Endometrial microvascular endothelial cells (primary cell): ENCODE measurements at regions not wholly inside any gene's neighbourhood (a gene's known extent, or its start where the extent isn't known, plus 50 kb on each side); places are given as distances from the start of the nearest gene placed in this dataset.

ENCODE experiments used
- in situ Hi-C: cut with HindIII; loops from 2 replicates; pipeline ENCODE4 v1.10.0; 2017; ENCODE audit warnings: low sequenced_read_pairs, low pct_unique_long_range_greater_than_20kb; ENCODE audit errors: inconsistent ontology term

DNA sequence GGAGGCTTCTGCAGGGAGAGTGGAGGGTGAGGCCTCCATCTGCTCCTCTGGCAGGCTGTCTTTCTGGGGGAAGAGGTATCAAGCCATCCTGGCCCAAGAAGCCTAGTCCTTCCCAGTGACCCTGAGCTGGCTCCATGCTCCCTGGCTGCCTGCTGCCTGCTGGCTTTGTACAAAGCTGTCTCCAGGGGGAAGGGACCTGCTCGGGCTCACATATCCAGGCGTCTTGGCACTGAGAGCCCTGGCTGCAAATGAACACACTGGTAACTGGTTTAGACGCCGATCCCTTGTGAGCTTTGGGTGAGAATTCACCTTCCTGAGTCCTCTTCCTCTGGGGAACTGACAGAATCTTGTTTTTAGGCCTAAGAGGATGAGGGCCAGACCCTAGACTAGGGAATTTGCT, 210.3 kb upstream of the ZBED5 start:
- in situ Hi-C loops, result no loop called here

DNA sequence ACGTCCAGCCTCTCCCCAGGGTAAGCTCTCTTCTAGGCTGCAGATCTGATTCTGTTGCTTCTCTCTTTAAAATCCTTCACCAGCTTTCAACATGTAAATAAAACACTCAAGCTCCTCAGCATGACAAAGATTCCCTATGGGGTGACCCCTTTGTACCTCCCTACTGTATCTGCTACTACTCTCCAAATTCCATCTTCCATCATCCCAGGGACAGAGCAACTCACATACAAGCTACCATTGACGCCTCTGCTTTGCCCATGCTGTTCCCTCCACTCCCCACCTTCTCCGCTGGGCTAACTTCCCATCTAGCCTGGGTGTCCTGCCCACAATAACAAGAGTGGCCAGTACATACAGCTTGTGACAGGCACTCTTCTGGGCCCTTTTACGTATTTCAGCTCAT, 207.5 kb upstream of the ZBED5 start:
- in situ Hi-C loops, result no loop called here

DNA sequence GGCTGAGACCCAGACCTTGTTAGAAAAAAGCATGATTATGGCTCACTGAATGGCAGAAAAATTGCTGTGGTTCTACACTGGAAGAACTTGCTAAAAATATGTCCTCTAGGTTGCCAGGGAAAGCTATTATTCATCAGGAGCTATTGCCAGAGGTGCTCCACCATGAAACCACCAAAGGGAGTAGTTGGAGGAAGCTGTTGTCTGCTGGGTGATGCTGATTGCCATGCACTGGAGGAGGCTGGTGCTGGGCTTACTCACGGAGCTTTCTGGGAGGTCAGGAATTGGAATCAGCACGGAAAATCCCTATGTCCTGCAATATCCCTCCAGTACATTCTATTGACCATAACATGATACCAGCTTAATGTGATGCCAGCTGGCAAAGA, 199.6 kb upstream of the ZBED5 start:
- in situ Hi-C loops, result no loop called here

DNA sequence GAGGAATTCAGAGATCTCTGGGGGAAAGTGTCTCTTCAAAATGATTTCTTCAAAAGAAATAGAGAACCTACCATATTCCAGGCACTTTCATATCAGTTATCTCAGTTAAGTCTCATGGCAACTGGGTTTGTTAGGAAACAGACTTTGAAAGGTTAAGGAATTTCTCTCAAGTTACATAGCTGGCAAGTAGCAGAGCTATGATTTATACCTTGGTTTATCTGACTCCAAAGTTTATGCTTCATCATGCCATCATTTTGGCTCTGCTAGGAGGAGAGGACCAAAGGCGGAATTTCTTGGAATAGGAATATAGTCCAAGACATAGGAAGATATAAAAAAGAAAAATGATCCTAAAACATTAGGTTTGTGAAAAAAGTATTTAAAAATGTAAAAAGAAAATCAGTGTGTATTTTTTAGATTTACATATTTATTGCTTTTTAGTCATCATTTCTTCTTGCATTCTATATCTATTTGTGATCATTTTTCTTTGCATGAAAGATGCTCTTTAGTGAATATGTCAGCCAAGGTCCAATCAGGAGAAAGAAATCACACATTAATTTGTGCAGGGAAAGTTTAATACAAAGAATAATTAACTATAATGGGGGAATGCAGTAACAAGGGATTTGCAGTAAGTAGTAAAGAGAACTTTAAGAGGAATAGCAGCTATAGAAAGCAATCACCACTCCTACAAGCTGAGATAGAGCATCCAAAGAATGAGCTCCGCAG, 199.1 kb upstream of the ZBED5 start:
- in situ Hi-C loops, result no loop called here

DNA sequence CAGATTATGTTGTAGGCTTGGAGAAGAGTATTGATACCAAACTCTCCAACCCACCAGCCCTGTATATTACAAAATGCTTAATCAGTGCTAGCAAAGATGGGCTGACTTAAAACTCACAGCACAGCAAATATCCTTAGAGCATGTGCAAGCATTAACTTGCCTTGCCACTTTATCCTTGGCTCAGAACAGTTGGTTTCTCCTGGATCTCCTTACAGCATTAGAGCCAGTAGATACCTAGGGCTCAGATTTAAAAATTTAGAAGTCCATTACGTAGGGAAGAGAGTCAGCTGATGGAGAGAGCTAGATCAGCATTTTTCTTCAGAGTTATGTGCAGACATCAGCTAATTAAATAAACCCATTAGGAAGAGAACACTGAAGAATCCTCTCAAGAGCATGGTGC, 198.5 kb upstream of the ZBED5 start:
- in situ Hi-C loops, result no loop called here

DNA sequence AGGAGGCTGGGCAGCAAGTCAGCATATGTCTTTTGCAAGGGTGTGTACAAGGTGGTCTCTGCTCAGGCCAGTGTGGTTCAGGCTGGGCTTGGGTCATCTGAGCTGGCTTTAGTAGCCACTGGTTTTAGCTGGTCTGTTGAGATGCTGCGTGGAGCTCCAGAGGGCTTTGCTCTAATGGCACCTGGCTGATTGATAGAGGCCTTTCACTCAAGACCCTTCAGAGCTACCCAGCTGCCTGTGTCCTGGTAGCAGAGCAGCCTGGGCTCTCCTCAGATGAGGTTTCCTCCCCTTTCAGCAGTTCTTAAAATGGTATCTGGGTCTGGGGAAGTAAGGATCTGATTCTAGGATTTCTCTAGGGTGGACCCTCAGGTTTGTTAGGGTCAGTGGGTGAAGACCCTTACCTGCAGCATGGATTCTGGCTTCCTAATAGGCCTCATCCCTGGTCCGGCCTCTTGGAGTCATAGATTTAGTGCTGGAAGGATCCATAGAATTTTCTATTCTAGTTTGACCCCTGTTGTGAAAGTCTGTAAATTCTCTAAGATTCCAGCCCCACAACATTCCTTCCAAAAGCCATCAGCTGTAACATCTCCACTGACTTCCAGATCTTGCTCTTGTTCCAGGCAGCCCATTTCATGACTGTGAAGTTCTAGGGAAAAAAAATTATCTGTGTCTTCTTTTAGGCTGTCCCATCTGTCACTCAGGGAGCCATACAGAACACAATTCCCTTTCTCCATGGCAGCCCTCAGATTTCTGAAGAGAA, 190.2 kb upstream of the ZBED5 start:
- in situ Hi-C loops, result no loop called here

DNA sequence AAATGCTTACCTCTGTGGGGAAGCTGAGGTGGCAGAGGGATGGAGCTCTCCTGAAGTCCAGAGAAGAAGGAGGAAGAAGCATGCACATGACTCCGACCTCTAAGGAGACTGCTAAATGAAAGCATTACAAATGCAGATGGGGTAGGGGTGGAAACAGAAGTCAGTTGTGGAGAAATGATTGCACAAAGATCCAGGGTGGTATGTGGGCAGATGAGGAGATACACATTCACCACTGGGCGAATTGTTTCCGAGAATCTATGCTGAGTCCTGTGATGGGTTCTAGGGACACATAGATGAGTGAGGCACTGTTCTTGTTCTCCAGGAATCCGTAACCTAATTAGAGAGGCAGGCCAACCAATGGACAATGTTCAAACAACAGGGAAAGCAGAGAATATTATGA, 188.9 kb upstream of the ZBED5 start:
- in situ Hi-C loops, result no loop called here

DNA sequence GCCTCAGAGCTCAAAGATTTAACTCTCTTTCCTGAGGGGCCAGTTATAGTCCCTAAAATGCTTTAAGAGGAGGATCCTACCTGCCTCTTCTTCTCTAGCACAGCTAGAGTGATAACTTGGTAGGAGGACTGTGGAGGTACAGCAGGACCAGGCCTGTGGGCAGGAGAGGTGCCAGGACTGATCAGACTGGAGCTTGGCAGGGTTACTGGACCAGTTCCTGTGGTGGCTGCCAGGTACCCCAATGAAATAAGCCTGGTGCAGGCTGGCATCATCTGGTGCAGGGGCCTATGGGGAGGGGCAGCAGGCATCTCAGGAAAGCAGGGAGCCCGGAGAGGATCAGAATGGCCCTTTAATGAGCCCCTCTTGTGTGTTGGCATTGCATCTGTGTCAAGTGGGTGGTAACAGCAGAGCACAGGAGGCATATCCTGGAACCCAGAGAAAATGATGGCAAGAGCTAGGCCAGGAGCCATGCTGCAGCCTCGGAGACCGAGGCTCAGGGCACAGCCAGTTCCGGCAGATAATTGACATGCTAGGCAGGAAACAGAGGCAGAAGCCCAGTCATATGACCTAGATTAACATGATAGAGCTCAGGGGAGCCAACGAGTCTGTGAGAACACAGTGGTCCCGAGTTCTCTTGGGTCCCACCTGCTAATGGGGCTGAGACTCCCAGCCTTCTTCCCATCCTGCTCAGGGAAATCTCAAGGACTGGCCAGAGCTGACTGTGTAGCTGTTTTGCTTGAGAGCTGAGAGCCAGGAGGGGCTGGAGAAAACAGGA, 187.5 kb upstream of the ZBED5 start:
- in situ Hi-C loops, result no loop called here

DNA sequence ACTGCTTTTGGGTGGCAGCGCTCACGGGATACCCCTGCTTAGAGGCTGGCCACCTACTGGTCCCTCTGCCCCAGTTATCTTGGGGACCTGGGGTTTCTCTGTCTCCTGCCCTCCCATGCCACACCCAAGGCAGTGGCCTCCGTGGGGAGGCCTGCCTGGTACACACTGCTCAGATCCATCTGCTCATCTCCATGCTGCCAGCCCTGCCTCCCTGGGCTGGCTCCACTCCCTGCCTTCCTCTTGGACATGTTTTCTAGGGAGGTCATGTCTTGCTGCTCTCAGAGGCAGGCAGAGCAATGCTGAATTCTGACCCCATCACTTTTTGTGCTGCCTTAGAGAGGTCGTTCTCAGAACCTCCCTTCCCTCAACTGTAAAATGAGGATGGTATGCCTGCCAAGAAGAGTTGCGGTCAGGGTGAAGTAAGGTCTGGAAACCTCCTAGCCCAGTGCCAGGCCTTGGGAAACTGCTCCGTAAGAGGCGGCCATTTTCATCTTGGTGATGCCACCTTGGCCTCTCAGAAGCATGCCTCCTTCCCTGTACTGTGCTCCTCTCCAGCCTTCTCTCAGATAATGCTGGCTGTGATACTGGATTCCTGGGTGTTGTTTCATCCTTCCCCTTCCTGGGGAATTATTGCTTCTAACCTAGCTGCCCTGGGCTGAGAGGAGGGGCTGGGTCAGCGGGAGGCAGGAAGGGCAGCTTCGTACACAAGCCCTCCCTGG, 186.4 kb upstream of the ZBED5 start:
- in situ Hi-C loops, result no loop called here

DNA sequence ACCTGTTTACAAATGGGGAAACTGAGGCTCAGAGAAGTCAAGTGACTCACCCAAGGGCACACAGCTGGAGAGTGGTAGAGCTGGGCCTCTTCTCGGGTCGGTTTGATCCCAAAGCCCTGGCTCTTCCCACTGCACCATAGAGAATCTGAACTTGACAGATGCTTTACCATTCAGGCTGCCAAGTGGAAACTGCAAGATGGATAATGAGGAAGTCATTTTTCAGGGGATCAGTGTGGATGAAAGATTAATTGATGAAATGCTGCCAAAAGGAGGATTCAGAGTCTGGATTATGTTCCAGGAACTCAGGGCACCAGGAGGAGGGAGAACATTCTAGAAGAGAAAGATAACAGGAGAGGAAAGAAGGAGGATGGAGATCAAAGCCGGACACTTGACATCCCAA, 185.9 kb upstream of the ZBED5 start:
- in situ Hi-C loops, result no loop called here

DNA sequence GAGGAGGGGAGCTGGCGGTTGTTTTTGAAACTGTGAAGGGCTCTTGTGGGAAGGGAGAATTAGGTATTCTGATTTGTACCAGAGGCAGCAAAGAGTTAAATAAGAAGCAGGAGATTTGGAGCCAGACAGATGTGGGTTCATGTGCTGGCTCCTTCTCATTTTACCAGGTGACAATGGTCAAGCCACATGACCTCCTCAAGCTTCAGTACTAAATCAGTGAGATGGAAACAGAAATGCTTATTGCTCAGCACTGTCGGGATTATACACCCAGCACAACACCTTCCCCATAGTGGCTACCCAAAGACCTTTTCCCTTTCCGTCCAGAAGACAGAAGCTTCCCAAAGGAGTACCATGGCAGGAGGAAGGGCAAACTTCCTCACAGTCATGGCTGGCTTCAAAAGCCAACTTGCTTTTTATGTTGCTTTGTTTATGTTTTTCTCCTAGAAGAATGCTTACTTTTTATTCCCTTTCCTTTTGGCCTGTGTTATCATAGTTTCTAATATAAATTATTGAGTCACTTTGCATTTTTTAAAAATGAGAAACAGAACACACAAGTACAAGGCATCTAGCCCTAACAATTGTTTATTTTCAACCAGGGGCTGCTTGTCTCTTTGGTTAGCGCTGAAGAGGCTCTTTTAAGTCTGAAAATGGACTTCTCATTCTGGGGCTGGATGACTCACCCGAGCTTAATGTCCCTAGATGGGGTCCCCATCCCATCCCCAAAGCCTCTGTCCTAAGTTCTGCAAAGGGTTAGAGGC, 181.5 kb upstream of the ZBED5 start:
- in situ Hi-C loops, result loop anchor here (10.0 kb wide), 1 partner anchor 755 kb away; no protein-coding TSS in a partner anchor

DNA sequence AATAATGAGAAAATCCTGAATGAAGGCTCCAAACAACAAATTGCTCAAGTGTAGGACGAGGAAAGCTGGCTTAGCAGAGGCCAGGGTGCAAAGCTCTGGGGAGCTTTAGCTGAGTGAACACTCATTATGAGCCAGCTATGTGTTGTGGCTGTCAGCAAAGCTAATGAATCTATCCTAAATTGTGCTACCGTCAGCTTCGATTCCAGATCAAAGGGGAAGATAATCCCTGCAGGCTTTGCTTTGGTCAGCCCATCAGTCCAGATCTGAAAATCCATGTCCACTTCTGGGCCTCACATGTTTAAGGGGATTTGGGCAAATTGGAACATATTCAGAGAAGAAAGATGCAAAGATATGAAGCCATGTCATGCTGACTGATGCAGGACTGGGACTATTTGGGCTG, 180.9 kb upstream of the ZBED5 start:
- in situ Hi-C loops, result loop anchor here (10.0 kb wide), 1 partner anchor 756 kb away; no protein-coding TSS in a partner anchor

DNA sequence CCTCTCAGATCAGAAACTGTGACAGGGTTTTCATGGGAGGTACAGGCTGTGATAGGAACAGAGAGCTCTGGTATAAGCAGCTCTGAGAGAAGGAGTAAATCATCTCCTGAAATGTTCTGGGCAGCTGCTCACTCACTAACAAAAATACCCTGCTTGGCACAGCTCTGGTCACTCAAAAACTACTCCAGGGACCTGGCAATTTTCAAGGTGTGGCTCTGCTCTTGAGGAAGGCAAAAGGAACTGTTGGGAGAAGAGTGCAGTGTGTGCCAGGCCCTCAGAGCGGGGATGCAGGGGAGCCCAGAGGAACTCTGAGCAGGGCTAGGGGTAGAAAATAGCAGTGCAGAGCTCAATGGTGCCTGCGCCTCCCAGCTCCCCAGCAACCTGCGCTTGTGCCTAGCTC, 180.5 kb upstream of the ZBED5 start:
- in situ Hi-C loops, result loop anchor here (10.0 kb wide), 1 partner anchor 756 kb away; no protein-coding TSS in a partner anchor

DNA sequence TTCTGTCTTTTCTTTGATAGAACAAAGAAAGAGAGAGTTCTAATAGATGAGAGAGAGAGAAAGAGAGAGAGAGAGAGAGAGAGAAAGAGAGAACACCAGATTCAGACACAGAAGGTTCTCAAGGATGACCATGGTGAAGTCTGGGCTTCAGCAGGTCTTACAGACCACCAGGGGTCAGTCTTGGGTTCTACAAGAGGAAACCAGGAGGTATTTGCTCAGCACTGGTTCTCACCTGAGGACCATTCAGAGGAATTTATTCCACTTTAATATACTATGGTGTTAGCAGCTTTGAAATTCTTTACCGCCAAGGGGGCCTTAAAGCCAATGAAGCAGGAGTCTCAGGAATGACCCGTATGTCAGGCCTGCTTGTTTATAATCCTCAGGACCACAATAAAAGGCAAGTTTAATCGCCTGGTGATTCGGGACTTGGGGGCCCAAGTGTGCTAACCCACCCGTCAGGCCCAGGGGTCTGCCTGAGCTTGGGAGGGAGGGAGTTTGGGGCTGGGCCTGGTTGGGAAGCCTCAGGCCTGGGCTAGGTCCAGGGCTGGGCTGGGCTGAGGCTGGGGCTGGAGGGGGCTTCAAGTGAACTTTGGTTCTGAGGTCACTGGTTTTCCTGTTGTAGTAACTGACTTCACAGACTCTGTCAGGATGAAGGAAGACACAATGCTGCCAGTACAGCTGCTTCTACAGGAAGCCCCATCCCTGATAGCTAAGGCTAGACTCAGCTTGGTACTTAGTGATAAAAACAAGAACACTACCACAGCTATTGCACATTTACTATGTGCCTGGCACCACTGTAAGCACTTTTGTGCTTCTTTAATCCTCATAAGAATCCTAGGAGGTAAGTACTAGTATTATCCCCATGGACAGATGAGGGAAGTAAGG, 179.2 kb upstream of the ZBED5 start:
- in situ Hi-C loops, result loop anchor here (10.0 kb wide), 1 partner anchor 758 kb away; no protein-coding TSS in a partner anchor

DNA sequence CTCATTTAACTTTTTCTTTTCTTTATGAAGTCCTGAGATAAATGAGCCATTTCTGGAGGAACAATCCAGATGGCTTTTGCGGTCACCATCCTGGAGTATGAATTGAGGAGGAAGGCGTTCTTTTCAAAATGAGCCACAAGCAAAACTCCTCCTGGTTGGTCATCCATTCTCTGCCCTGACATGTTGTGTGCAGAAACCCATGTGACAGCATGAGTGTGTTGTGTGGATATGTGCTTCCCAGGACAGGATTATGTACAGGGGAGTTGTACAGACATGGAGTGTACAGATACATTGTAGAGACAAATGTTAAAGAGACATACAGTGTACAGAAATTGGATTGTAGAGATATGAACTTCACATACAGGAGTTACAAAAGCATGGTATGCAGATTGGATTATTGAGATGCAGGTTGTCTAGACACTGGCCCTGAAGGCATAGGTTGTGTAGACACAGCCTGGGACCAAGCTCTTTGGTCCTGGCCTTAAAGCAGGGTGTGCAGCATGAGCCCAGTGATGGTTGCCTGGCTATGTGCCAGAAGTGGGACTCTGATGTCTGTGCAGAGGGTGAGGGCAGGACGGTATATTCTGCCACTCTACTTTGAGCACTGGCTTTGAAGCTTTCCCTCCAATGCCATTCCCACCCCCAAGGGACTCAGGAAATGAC, 178.5 kb upstream of the ZBED5 start:
- in situ Hi-C loops, result loop anchor here (10.0 kb wide), 1 partner anchor 758 kb away; no protein-coding TSS in a partner anchor

DNA sequence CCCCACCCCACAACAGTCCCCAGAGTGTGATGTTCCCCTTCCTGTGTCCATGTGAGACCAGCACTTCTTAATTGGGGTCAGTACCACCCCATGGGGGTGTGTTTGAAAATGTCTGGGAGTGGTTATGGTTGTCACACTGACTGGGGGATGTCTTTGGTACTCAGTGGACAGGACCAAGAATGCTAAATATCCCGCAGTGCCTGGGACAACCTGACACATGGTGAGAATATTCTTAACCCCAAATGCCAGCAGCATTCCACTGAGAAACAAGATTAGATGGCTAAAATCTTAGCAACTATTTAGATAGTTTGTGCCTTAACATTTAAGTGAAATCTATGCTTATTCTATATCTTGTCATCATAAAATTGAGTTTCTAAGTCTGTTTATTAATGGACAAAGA, 177.5 kb upstream of the ZBED5 start:
- in situ Hi-C loops, result loop anchor here (10.0 kb wide), 1 partner anchor 759 kb away; no protein-coding TSS in a partner anchor

DNA sequence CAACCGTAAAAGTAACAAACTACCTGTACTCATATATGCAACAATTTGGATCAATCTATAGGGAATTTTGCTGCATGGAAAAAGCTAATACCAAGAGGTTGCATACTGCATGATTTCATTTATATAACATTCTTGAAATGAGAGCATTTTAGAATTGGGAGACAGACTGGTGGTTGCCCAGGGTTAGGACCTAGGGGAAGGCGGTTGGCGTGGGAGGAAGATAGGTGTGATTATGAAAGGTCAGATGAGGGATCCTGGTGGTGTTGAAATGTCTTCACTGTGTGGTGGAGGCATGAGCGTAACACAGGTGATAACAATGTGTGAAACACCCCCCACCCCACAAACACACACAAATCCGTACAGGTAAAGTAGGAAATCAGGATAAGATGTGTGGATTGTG, 176.6 kb upstream of the ZBED5 start:
- in situ Hi-C loops, result loop anchor here (10.0 kb wide), 1 partner anchor 760 kb away; no protein-coding TSS in a partner anchor
